ENCODE measurements at regions not wholly inside any gene's neighbourhood (a gene's known extent, or its start where the extent isn't known, plus 50 kb on each side); places are given as distances from the start of the nearest gene placed in this dataset.

DNA sequence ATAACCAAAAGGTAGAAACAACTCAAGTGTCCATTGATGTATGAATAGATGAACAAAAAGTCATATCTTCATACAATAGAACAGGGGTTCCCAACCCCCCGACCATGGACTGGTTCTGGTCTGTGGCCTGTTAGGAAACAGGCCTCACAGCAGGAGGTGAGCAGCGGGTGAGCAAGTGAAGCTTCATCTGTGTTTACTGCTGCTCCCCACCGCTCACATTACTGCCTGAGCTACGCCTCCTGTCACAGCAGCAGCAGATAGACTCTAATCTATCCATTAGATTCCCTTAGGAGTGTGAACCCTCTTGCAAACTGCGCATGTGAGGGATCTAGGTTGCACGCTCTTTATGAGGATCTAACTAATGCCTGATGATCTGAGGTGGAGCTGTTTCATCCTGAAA lies 478.0 kb downstream of the BRINP1 start:
- no peaks in the 10 kb centered on the region for H3F3A ChIP-seq (ENCODE audit: insufficient read depth, low read length, poor library complexity, severe bottlenecking)
- no peak overlapping the region for H3K4me2 ChIP-seq (ENCODE audit: low read length)
- no peaks in the 10 kb centered on the region for H3K36me3 ChIP-seq (ENCODE audit: insufficient read depth, low read length)
- H2AFZ ChIP-seq (ENCODE audit: low read depth, low read length) = no peak overlapping the region
- H3K27me3 ChIP-seq (ENCODE audit: insufficient read depth, low read depth, low read length) = no peaks in the 10 kb centered on the region
- TF ChIP-seq POLR2AphosphoS5 (IDR thresholded peaks at IDR 0.05) = peak; percentile 81
- no peak for TF ChIP-seq EZH2 (IDR thresholded peaks at IDR 0.05; ENCODE audit: borderline replicate concordance, insufficient read depth, low read length, poor library complexity, severe bottlenecking)
- no peaks in the 10 kb centered on the region for H3K9me2 ChIP-seq (ENCODE audit: insufficient read depth, low read length)
- no peak overlapping the region for H3K9ac ChIP-seq (ENCODE audit: low read length)
- H3K4me3 ChIP-seq (ENCODE audit: low read length) = no peak overlapping the region
- H3K27ac ChIP-seq (ENCODE audit: low read length) = no peak overlapping the region
- H3K9me3 ChIP-seq (ENCODE audit: low read length) = no peaks in the 10 kb centered on the region
- H3K79me2 ChIP-seq (replicated peaks; ENCODE audit: insufficient read depth, low read length) = no peaks in the 10 kb centered on the region
- no peaks in the 10 kb centered on the region for H4K20me1 ChIP-seq (ENCODE audit: insufficient read depth)

DNA sequence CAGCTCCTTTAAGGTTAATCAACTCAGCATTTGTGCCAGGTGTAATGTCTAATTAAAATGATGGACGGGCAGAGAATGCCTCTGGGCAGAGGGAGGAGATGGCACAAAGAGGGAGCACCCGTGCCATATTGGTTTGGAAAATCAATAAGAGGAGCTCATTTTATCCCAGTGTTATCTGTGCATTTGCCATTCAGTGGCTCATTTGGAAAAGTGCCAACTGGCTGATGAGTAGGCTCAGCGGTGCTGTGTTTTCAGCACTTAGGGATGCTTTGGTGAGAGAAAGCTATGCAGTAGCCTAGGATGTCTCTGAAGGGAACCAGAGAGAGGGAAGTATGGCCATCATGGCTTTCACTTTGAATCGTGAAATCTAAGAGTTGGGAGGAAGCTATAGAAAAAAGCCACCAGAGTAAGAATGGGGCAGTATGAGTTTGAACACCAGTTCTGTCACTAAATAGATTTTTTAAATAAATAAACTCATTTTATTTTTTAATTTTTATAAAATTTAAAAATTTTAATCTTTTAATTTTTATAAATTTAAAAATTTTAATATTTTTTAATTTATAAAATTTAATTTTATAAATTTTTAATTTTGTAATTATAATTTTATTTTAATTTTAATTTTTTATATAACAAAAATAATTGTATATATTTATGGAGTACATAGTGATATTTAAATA lies 472.8 kb downstream of the BRINP1 start:
- Histone ChIP-seq H3K9ac (ENCODE audit: low read length) (no peak overlapping the region), H3F3A (ENCODE audit: insufficient read depth, low read length, poor library complexity, severe bottlenecking) (no peaks in the 10 kb centered on the region), H3K4me2 (ENCODE audit: low read length) (no peak overlapping the region), H3K4me3 (ENCODE audit: low read length) (no peak overlapping the region), H4K20me1 (ENCODE audit: insufficient read depth) (no peaks in the 10 kb centered on the region), H3K27me3 (ENCODE audit: insufficient read depth, low read depth, low read length) (no peaks in the 10 kb centered on the region), H2AFZ (ENCODE audit: low read depth, low read length) (no peak overlapping the region), H3K9me2 (ENCODE audit: insufficient read depth, low read length) (no peaks in the 10 kb centered on the region), H3K9me3 (ENCODE audit: low read length) (no peaks in the 10 kb centered on the region), H3K79me2 (replicated peaks; ENCODE audit: insufficient read depth, low read length) (no peaks in the 10 kb centered on the region), H3K27ac (ENCODE audit: low read length) (no peak overlapping the region), H3K36me3 (ENCODE audit: insufficient read depth, low read length) (no peaks in the 10 kb centered on the region)
- TF ChIP-seq EZH2 (IDR thresholded peaks at IDR 0.05; ENCODE audit: borderline replicate concordance, insufficient read depth, low read length, poor library complexity, severe bottlenecking) (no peak), EP300 (conservative IDR thresholded peaks at IDR 0.05; ENCODE audit: poor library complexity, severe bottlenecking) (no peak), SMC3 (conservative IDR thresholded peaks at IDR 0.05; ENCODE audit: poor library complexity) (no peak), POLR2AphosphoS5 (IDR thresholded peaks at IDR 0.05) (no peak), RAD21 (conservative IDR thresholded peaks at IDR 0.05) (no peak), TAF1 (IDR thresholded peaks at IDR 0.05; ENCODE audit: low read depth) (no peak), MXI1 (conservative IDR thresholded peaks at IDR 0.05; ENCODE audit: poor library complexity, severe bottlenecking) (no peak)
- TF ChIP-seq, protein P1, sequence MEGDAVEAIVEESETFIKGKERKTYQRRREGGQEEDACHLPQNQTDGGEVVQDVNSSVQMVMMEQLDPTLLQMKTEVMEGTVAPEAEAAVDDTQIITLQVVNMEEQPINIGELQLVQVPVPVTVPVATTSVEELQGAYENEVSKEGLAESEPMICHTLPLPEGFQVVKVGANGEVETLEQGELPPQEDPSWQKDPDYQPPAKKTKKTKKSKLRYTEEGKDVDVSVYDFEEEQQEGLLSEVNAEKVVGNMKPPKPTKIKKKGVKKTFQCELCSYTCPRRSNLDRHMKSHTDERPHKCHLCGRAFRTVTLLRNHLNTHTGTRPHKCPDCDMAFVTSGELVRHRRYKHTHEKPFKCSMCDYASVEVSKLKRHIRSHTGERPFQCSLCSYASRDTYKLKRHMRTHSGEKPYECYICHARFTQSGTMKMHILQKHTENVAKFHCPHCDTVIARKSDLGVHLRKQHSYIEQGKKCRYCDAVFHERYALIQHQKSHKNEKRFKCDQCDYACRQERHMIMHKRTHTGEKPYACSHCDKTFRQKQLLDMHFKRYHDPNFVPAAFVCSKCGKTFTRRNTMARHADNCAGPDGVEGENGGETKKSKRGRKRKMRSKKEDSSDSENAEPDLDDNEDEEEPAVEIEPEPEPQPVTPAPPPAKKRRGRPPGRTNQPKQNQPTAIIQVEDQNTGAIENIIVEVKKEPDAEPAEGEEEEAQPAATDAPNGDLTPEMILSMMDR (IDR thresholded peaks at IDR 0.05; ENCODE audit: poor library complexity, severe bottlenecking) = no peak
- TF ChIP-seq, protein P2, sequence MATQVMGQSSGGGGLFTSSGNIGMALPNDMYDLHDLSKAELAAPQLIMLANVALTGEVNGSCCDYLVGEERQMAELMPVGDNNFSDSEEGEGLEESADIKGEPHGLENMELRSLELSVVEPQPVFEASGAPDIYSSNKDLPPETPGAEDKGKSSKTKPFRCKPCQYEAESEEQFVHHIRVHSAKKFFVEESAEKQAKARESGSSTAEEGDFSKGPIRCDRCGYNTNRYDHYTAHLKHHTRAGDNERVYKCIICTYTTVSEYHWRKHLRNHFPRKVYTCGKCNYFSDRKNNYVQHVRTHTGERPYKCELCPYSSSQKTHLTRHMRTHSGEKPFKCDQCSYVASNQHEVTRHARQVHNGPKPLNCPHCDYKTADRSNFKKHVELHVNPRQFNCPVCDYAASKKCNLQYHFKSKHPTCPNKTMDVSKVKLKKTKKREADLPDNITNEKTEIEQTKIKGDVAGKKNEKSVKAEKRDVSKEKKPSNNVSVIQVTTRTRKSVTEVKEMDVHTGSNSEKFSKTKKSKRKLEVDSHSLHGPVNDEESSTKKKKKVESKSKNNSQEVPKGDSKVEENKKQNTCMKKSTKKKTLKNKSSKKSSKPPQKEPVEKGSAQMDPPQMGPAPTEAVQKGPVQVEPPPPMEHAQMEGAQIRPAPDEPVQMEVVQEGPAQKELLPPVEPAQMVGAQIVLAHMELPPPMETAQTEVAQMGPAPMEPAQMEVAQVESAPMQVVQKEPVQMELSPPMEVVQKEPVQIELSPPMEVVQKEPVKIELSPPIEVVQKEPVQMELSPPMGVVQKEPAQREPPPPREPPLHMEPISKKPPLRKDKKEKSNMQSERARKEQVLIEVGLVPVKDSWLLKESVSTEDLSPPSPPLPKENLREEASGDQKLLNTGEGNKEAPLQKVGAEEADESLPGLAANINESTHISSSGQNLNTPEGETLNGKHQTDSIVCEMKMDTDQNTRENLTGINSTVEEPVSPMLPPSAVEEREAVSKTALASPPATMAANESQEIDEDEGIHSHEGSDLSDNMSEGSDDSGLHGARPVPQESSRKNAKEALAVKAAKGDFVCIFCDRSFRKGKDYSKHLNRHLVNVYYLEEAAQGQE (IDR thresholded peaks at IDR 0.05; ENCODE audit: borderline replicate concordance) = no peak

Measured in neural cell (in vitro differentiated cells).